Ovary (tissue), 7 donors: ENCODE measurements at regions not wholly inside any gene's neighbourhood (a gene's known extent, or its start where the extent isn't known, plus 50 kb on each side); places are given as distances from the start of the nearest gene placed in this dataset.

Experiments
- DNase-seq, 5 donors: peaks; one replicate each; pipeline ENCODE4 v3.0.0-alpha.2; 2019 to 2020
- H3K27ac ChIP-seq, 2 donors: fragments of 200-600 bp; one replicate each; pipeline versions ENCODE4 v1.5.1 to v1.8.0; 2019 to 2022
- H3K27me3 ChIP-seq: fragments of 200-600 bp; one replicate; pipeline ENCODE4 v1.8.0; 2022
- H3K36me3 ChIP-seq: fragments of 200-600 bp; sonication (generic); one replicate; pipeline ENCODE4 v1.5.1; 2019
- H3K4me1 ChIP-seq: one replicate; pipeline ENCODE4 v1.8.1; 2013; ENCODE audit warnings: mild to moderate bottlenecking, moderate library complexity; ENCODE audit not compliant: insufficient read depth
- H3K4me3 ChIP-seq: fragments of 200-600 bp; sonication (generic); one replicate; pipeline ENCODE4 v1.5.1; 2017
- H3K9me3 ChIP-seq, 2 donors: fragments of 200-600 bp in 1 of 2; sonication (generic) in 1 of 2; one replicate each; pipeline versions ENCODE4 v1.5.1 to v1.8.1; 2013 to 2019; ENCODE audit warnings: mild to moderate bottlenecking in 1 of 2, moderate library complexity in 1 of 2
- EP300 ChIP-seq: sonication (generic); formaldehyde crosslinking; IDR thresholded peaks from one replicate; pipeline ENCODE4 v1.6.1; 2017; ENCODE audit warnings: antibody characterized with exemption
- POLR2A ChIP-seq: fragments of 450-650 bp; IDR thresholded peaks from one replicate; pipeline ENCODE4 v1.6.1; 2017; ENCODE audit warnings: antibody characterized with exemption, mild to moderate bottlenecking, moderate library complexity
- WGBS, 3 donors: extraction: QIAGEN DNeasy Blood & Tissue Kit in 1 of 3; methylation state at CpG; one replicate each; pipeline versions ENCODE4 v1.1.5 to v1.1.7; 2013 to 2017; 5-methylcytosine and 5-hydroxymethylcytosine counted together
- intact Hi-C, 4 donors: fragments of 100-400 bp; cut with DNase I; formaldehyde crosslinking; loops; one replicate each; pipeline versions ENCODE4 v1.11.0 to v1.15.1; 2022 to 2023
- TF ChIP-seq, protein P1 (sequence below), 3 donors: fragments of 450-650 bp in 2 of 3; fragments of 200-600 bp in 1 of 3; IDR thresholded peaks; one replicate each; pipeline versions ENCODE4 v1.5.1 to v1.8.0; 2016 to 2022; ENCODE audit warnings: antibody characterized with exemption in 3 of 3, mild to moderate bottlenecking in 1 of 3
- donor health status: DM: no; HTN: no; CAD: no; lungs with moderate emphysema.
- donor health status: DM: no; HTN: no; CAD: no.
- donor health status: Bipolar disorder and iron deficiency.
- donor health status: DM: no; HTN: no; CAD: no.
- donor health status: DM: yes; HTN: yes; CAD: no.

- DNase-seq = peak in 1 of 5 donors; percentile 43
- 11 to 15% (median 14%) methylated on average over 3 of the region's 3 CpGs for WGBS, 3 donors
- Histone ChIP-seq H3K27me3 (no peaks in the 10 kb centered on the region), H3K27ac (no peak overlapping the region), H3K4me1 (no peaks in the 10 kb centered on the region), H3K36me3 (no peaks in the 10 kb centered on the region), H3K9me3 (no peaks in the 10 kb centered on the region), H3K4me3 (no peak overlapping the region)
- no peak for TF ChIP-seq EP300
- no peak for TF ChIP-seq POLR2A
- TF ChIP-seq, protein P1, sequence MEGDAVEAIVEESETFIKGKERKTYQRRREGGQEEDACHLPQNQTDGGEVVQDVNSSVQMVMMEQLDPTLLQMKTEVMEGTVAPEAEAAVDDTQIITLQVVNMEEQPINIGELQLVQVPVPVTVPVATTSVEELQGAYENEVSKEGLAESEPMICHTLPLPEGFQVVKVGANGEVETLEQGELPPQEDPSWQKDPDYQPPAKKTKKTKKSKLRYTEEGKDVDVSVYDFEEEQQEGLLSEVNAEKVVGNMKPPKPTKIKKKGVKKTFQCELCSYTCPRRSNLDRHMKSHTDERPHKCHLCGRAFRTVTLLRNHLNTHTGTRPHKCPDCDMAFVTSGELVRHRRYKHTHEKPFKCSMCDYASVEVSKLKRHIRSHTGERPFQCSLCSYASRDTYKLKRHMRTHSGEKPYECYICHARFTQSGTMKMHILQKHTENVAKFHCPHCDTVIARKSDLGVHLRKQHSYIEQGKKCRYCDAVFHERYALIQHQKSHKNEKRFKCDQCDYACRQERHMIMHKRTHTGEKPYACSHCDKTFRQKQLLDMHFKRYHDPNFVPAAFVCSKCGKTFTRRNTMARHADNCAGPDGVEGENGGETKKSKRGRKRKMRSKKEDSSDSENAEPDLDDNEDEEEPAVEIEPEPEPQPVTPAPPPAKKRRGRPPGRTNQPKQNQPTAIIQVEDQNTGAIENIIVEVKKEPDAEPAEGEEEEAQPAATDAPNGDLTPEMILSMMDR (IDR thresholded peaks at IDR 0.05) = no peak
- intact Hi-C loops = no loop called here
Observed at GRCh38 chr4:95728145-95728544, 111.7 kb upstream of the PDHA2 start.

DNA sequence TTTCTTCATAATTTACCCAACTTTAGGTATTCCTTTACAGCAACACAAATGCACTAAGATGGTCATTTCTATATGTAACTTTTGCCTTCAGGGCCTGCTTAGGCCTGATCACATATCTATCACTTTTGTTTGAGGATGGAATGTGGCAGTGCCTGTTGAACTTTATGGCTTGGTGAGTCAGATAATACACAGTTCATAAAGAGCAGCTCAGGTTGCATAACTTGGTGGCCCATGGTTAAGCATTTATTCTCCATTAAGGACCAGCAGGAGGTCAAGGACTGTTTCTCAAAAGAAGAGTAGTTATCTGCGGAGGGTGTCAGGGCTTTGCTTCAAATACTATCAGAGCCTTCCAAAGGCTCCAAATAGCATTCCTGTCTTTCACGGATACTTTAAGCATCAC is 124.1 kb upstream of the PDHA2 start:
- TF ChIP-seq POLR2A (no peak), EP300 (no peak)
- TF ChIP-seq, protein P1 (IDR thresholded peaks at IDR 0.05) = no peak
- H3K4me1 ChIP-seq = no peaks in the 10 kb centered on the region
- H3K36me3 ChIP-seq = no peaks in the 10 kb centered on the region
- no peak overlapping the region for H3K4me3 ChIP-seq
- no peak for DNase-seq
- no peaks in the 10 kb centered on the region for H3K27me3 ChIP-seq
- intact Hi-C loops = no loop called here
- H3K9me3 ChIP-seq = no peaks in the 10 kb centered on the region
- 67 to 87% (median 81%) methylated on average over 2 of the region's 2 CpGs for WGBS, 3 donors
- H3K27ac ChIP-seq = no peak overlapping the region

GRCh38 chr4:95714571-95714970 is 125.3 kb upstream of the PDHA2 start:
- DNase-seq = no peak
- Histone ChIP-seq H3K27ac (no peak overlapping the region), H3K4me3 (no peak overlapping the region), H3K27me3 (no peaks in the 10 kb centered on the region), H3K4me1 (no peaks in the 10 kb centered on the region), H3K36me3 (no peaks in the 10 kb centered on the region), H3K9me3 (no peaks in the 10 kb centered on the region)
- intact Hi-C loops = no loop called here
- TF ChIP-seq, protein P1 (IDR thresholded peaks at IDR 0.05) = no peak
- no peak for TF ChIP-seq EP300
- TF ChIP-seq POLR2A = no peak
- WGBS, 3 donors = 93 to 97% (median 96%) methylated on average over 1 of the region's 1 CpG

GRCh38 chr4:95705323-95705722 is 134.6 kb upstream of the PDHA2 start:
- intact Hi-C loops = no loop called here
- no peak overlapping the region for H3K27ac ChIP-seq
- H3K4me3 ChIP-seq = no peak overlapping the region
- no peaks in the 10 kb centered on the region for H3K27me3 ChIP-seq
- no peak for DNase-seq
- no peaks in the 10 kb centered on the region for H3K4me1 ChIP-seq
- no peaks in the 10 kb centered on the region for H3K9me3 ChIP-seq
- H3K36me3 ChIP-seq = no peaks in the 10 kb centered on the region
- TF ChIP-seq POLR2A (no peak), EP300 (no peak)

GRCh38 chr4:95701500-95702170 is 138.3 kb upstream of the PDHA2 start:
- no peaks in the 10 kb centered on the region for H3K36me3 ChIP-seq
- no peak overlapping the region for H3K4me3 ChIP-seq
- peak in 1 of 5 donors; percentile 41 for DNase-seq
- intact Hi-C loops = no loop called here
- TF ChIP-seq EP300 (peak; percentile 22), POLR2A (no peak)
- TF ChIP-seq, protein P1 (IDR thresholded peaks at IDR 0.05) = no peak
- H3K27me3 ChIP-seq = no peaks in the 10 kb centered on the region
- H3K9me3 ChIP-seq = no peaks in the 10 kb centered on the region
- peak overlapping the region in 1 of 2 donors; percentile 7 for H3K27ac ChIP-seq
- no peaks in the 10 kb centered on the region for H3K4me1 ChIP-seq
- WGBS, 3 donors = 22 to 35% (median 26%) methylated on average over 5 of the region's 5 CpGs
